ENCODE measurements at regions not wholly inside any gene's neighbourhood (a gene's known extent, or its start where the extent isn't known, plus 50 kb on each side); places are given as distances from the start of the nearest gene placed in this dataset.
"Not testable (repeated sequence)": the region's sequence is repeated elsewhere in the genome, so short reads cannot be mapped to it uniquely, and the experiment has no call there.

DNA sequence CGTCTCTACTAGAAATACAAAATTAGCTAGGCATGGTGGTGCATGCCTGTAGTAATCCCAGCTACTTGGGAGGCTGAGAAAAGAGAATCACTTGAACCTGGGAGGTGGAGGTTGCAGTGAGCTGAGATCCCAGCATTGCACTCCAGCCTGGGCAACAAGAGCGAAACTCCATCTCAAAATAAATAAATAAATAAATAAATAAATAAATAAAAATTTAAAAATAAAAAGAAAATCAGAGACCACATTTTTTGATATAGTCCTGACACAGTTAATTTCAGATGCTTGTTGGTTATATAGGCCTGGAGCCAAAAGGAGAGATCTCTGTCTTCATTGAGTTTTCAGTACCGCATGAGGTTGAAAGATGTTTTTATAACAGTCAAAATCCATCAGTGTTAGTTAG is 388.3 kb downstream of the PRELID2 start:
- not testable (repeated sequence) for DNase-seq

DNA sequence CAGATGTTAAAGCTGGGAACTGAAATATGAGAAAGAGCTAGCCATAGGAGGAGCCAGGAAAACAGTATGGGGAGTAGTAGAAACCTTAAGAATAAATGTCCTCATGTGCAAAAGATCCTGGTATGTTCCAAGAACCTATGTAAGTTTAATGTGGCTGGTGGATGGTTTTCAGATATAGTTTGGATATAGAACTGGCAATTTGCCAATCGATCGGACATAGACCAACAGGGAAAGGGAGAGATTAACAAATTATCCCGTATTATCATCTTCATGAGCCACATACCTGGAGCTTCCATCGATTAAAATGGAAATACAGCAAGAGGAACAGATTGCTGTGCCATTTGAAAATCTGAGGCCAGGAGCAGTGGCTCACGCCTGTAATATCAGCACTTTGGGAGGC is 388.7 kb downstream of the PRELID2 start:
- no peak for DNase-seq

GRCh38 chr5:145445027-145445426 is 390.1 kb downstream of the PRELID2 start:
- DNase-seq = no peak

DNA sequence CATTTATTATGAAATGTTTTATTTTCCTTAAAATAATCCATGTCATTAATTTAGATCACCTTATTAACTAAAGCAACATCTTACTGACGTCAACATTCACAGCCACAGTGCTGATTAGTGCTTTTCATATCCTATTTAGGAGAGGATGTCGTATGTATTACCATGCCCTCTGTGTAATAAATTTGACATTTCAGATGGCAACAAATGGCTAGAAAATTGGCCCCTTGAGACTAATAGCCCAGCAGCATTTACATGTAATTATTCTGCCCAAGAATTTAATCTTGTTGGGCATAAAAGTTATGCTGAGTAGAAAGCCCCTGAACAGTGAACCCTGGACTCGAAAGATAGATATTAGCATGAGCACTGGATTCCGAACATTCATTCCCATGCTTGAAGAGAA is 391.2 kb downstream of the PRELID2 start:
- no peak for DNase-seq

- DNase-seq = no peak
These were observed 391.8 kb downstream of the PRELID2 start for GRCh38 chr5:145443366-145443765.

- DNase-seq = not testable (repeated sequence)
These were observed 392.5 kb downstream of the PRELID2 start for GRCh38 chr5:145442661-145443060.

DNA sequence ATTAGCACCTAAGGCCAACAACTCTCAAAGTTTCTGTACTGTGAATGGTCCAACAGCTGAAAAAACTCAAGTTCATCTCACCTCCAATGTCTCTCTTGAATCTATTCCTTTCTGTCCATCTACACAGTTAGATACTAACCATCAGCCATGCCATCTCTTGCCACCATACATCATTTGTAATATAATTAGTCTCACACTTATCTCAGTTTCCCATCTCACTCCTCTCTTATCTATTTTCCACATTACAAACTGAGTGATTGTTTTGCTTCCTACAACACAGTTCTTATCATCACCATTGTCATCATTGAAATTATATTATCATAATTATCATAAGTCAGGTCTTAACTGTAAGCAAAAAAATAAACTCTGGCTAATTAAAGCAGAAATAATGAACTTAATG is 393.9 kb downstream of the PRELID2 start:
- DNase-seq = no peak

GRCh38 chr5:145437627-145438026 is 397.5 kb downstream of the PRELID2 start:
- no peak for DNase-seq

- no peak for DNase-seq
These were observed 402.1 kb downstream of the PRELID2 start for GRCh38 chr5:145433077-145433476.

- no peak for DNase-seq
These were observed 406.0 kb downstream of the PRELID2 start for GRCh38 chr5:145429170-145429569.

GRCh38 chr5:145408048-145408341 is 427.1 kb downstream of the PRELID2 start:
- no peak for DNase-seq

DNA sequence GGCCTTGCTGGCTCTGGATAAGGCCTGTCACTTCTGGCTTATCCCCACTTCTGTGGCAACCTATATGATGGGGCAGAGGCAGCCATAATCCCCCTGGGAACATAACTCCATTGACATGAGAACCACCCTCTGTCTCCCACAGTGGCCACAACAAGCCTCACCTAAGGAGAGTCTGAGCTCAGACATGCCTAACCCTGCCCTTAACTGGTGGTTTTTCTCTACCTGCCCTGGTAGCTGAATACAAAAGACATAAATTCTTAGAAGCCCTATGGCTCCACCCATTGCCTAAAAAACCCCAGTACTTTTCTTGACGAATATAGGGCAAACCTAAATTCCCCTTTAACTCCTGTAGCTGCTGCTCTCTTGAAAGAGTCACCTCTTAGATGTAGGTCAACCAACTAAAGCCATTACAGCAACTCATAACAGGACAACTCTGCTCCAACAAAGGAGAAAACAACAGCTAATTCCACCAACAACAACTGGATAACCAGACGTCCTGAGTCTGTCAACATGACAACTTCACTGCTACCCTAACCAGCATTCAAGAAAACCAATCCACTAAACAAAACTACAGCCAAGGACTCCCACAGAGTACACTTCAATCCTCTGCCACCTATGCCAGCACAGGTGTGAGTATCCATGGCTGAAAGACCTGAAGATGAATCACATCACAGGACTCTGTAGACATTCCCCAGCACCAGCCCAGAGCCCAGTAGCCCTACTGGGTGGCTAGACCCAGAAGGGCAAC is 427.7 kb downstream of the PRELID2 start:
- no peak for DNase-seq

DNA sequence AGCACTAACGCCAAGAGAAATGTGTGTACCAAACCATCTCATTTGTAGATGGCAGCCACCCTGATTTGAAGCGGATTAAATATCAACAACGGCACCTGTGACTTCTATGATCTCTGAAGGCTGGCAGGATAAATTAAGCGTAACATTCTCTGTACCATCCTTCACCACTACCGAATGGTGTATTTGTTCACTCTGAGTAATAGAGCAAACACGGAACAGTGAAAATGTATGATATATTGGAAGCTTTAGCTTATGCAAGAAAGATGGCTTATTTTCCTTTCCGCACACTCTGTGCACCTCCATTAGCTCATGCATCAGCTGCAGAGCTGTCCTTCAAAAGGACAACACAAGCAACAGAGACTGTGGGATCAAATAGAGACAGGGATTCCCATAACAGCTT is 431.1 kb downstream of the PRELID2 start:
- no peak for DNase-seq

- DNase-seq = no peak
These were observed 438.3 kb downstream of the PRELID2 start for GRCh38 chr5:145396888-145397287.

DNA sequence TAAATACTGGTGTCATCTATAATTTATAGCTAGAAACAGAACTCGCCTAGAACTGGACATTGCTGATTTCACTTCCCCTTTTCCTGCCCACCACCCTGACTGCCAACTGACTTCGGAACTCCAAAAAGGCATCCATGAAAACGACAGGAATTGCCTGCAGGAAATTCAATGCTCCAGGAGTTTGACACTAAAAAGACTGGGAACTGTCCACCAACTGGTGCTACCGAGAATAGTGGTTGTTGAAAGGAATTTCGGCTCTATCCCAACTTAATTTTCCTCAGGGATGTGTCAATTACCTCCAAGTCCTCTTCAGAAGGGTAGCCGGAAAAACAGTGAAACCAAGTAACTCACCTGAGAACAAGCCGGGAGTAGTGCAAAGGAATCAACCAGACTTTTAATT is 440.0 kb downstream of the PRELID2 start:
- DNase-seq = not testable (repeated sequence)

DNA sequence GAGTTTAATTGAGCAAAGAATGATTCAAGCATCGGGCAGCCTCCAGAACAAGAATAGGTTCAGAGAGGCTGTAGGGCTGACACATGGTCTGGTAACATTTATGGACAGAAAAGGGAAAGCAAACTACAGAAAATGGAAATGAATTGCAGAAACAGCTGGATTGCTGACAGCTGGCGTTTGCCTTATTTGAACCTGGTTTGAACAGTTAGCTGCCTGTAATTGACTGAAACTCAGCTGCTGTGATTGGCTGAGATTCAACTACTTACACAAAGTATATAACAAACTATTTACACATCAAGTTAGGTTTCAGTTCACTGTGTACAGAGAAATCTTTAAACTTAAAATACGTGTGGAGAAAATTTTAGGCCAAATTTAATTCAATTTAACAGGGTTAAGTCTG is 441.7 kb downstream of the PRELID2 start:
- DNase-seq = no peak

DNA sequence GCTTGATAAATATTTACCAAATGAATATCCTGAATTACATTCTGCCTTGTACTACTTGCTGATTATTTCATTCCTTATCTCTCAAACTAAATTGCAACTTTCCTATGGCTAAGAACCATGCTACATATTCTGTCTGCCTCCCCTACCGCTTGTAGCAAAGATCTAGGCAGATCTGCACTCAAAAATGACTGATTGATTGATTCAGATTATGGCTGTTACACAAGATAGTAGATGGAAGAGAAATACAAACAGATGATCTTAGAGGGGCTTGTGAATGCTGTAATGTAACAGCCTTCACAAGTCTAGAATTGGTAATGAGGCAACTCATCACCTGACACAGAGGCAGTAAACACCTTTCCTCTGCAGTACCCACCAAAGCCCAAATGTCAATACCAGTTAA is 446.1 kb downstream of the PRELID2 start:
- DNase-seq = no peak

DNA sequence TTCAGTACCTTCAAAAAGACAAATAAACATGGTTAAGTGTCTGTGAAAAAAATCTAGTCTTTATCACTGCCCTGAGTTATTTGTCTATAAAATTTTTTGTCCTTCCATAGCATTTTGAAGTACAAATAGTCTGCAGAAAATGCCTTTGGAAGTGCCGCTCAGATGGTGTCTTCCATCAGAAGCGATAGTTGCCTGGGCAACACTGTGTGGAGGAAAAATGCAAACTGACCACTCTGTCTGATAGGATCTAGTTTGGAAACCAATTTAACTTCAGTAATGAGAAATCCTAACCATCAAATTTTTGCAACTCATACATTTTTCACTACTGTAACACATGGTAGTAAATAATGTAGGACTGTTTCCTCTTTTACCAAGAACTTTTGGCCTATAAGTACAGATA is 449.9 kb downstream of the PRELID2 start:
- DNase-seq = no peak

DNA sequence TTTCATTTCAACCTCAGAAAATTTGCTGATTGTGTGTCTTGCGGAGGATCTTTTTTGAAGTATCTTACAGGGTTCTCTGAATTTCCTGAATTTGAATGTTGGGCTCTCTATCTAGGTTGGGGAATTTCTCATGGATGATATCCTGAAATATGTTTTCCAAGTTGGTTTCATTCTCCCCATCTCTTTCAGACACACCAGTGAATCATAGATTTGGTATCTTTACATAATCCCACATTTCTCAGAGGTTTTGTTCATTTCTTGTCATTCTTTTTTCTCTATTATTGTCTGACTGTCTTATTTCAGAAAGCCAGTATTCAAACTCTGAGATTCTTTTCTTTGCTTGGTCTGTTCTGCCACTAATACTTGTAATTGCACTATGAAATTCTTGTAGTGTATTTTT is 456.9 kb downstream of the PRELID2 start:
- DNase-seq = no peak

DNA sequence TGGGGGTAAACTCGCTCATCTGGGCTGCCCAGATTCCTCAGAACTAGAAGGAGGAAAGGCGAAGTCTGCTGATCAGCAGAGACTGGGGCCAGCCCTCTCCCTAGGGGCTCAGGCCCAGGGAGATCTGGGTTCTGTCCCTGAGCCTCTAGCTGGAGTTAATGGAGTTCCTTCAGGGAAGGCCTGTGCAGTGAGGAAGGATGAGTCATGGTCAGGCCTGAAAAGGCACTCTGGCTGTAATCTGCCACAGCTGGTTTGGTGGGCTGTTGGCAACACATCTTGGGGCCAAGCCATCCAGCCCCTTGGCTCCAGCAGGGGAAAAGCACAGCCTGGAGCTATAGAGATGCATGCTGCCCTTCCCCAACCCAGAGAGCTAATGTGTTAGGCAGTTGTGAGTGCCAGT is 459.6 kb downstream of the PRELID2 start:
- DNase-seq = no peak

GRCh38 chr5:145365464-145365863 is 469.7 kb downstream of the PRELID2 start:
- DNase-seq = no peak

DNA sequence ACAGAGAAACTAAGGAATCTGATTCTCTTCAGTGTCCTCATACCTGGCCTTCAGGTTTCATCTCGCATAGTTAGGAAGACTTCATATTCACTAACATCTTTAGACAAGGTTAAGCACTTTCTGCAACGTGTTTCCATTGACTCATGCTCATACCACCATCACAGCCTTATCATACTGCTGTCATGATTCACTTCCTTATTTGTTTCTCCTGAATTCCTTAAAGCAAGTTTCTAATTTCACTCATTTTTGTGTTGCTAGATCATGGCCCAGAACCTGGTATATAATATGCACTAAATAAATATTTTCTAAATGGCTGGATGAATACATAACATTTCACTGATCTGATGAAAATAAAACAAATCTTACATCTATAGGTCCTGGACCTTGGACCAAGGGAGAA is 472.9 kb downstream of the PRELID2 start:
- no peak for DNase-seq

- no peak for DNase-seq
These were observed 474.2 kb downstream of the PRELID2 start for GRCh38 chr5:145360936-145361335.

DNA sequence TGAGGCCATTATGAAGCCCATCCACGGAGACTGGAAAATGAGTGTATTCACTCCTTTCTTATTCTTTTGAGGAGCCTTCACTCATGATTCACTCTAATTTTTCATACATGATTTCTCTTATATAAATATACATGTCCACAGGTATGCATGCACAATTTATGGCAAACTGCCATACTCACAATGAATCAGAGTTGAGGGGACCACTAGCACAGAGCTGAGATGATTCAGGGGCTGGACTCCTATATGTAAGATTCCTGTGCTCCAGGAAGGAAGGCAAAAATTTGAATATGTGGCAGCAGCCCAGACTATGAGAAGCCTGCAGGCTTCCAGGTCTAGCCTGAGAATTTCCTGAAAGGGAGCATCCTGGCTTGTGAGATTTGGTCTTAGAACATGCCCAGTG is 484.6 kb downstream of the PRELID2 start:
- no peak for DNase-seq

GRCh38 chr5:145347026-145347616 is 488.0 kb downstream of the PRELID2 start:
- no peak for DNase-seq
